GM20000 (cell line): ENCODE measurements at regions not wholly inside any gene's neighbourhood (a gene's known extent, or its start where the extent isn't known, plus 50 kb on each side); places are given as distances from the start of the nearest gene placed in this dataset.

Experiments
- DNase-seq: peaks from one replicate; pipeline ENCODE4 v3.0.0; 2012; ENCODE audit warnings: low spot score
- TF ChIP-seq, protein P1 (sequence below): IDR thresholded peaks from 2 replicates; pipeline ENCODE4 v1.5.1; 2012; ENCODE audit warnings: mild to moderate bottlenecking, control low read depth; ENCODE audit errors: extremely low read depth, missing control alignments

DNA sequence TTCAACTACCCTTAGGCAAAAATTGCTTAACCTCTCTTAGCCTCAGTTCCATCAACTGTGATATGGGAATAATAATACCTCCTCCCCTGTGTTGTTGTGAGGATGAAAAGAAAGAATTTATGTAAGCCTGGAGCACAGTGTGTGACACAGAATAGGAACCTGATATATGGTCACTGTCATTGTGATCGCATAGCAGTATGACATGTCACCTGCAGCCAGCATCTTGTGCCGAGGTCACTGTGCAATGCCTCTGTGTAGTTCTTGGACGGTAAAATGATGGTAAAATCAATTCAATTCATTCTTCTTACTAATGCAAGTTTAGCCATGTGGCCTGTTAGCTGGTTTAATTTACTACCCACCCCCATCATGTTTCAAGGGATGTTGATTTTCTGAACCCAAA, 54.6 kb upstream of the GPR158 start:
- TF ChIP-seq, protein P1, sequence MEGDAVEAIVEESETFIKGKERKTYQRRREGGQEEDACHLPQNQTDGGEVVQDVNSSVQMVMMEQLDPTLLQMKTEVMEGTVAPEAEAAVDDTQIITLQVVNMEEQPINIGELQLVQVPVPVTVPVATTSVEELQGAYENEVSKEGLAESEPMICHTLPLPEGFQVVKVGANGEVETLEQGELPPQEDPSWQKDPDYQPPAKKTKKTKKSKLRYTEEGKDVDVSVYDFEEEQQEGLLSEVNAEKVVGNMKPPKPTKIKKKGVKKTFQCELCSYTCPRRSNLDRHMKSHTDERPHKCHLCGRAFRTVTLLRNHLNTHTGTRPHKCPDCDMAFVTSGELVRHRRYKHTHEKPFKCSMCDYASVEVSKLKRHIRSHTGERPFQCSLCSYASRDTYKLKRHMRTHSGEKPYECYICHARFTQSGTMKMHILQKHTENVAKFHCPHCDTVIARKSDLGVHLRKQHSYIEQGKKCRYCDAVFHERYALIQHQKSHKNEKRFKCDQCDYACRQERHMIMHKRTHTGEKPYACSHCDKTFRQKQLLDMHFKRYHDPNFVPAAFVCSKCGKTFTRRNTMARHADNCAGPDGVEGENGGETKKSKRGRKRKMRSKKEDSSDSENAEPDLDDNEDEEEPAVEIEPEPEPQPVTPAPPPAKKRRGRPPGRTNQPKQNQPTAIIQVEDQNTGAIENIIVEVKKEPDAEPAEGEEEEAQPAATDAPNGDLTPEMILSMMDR, result no peak
- no peak for DNase-seq
